ENCODE measurements at regions not wholly inside any gene's neighbourhood (a gene's known extent, or its start where the extent isn't known, plus 50 kb on each side); places are given as distances from the start of the nearest gene placed in this dataset.

DNA sequence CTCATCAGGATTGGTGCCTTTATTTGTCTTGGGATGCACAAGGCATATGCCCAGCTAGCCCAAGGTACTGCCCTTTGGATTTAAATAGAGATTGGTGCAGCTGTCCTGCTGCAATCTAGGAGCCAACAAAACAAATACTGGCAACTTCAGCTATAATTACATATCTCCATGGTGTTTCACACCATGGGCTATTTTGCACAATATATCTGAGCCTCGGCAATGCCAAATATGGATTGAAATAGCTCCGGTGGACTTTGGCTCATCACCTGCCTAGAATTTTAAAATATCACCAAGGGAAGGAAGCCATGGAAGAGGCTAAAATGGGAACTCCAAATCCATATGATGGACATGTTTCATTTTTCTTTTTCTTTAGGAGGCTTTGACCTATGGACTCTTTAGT lies 367.8 kb upstream of the UMPS start:
- TF ChIP-seq POLR2A (IDR thresholded peaks at IDR 0.05) (no peak), POLR2AphosphoS5 (IDR thresholded peaks at IDR 0.05) (no peak)
- TF ChIP-seq, protein P1, sequence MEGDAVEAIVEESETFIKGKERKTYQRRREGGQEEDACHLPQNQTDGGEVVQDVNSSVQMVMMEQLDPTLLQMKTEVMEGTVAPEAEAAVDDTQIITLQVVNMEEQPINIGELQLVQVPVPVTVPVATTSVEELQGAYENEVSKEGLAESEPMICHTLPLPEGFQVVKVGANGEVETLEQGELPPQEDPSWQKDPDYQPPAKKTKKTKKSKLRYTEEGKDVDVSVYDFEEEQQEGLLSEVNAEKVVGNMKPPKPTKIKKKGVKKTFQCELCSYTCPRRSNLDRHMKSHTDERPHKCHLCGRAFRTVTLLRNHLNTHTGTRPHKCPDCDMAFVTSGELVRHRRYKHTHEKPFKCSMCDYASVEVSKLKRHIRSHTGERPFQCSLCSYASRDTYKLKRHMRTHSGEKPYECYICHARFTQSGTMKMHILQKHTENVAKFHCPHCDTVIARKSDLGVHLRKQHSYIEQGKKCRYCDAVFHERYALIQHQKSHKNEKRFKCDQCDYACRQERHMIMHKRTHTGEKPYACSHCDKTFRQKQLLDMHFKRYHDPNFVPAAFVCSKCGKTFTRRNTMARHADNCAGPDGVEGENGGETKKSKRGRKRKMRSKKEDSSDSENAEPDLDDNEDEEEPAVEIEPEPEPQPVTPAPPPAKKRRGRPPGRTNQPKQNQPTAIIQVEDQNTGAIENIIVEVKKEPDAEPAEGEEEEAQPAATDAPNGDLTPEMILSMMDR (IDR thresholded peaks at IDR 0.05) = no peak
